Chondrocyte (in vitro differentiated cells): ENCODE measurements at regions not wholly inside any gene's neighbourhood (a gene's known extent, or its start where the extent isn't known, plus 50 kb on each side); places are given as distances from the start of the nearest gene placed in this dataset.
A peak's percentile ranks its signal among the peaks of the same experiment; 100 is the strongest.

Experiments used
- DNase-seq: peaks from one replicate; pipeline ENCODE4 v3.0.0; 2021; ENCODE audit warnings: mixed read lengths, low spot score
- H3K27ac Mint-ChIP-seq: one replicate; pipeline ENCODE4 v1.8.0; 2021; ENCODE audit warnings: mild to moderate bottlenecking, moderate library complexity, mixed read lengths; ENCODE audit not compliant: unreplicated experiment
- H3K27me3 Mint-ChIP-seq: 2 replicates; pipeline ENCODE4 v1.8.0; 2021; ENCODE audit warnings: low read depth, mixed read lengths
- H3K36me3 Mint-ChIP-seq: 2 replicates; pipeline ENCODE4 v1.8.0; 2021; ENCODE audit warnings: low read depth, mixed read lengths
- H3K4me1 Mint-ChIP-seq: 2 replicates; pipeline ENCODE4 v1.8.0; 2021; ENCODE audit warnings: low read depth, mild to moderate bottlenecking, mixed read lengths
- H3K4me3 Mint-ChIP-seq: one replicate; pipeline ENCODE4 v1.8.0; 2021; ENCODE audit warnings: mild to moderate bottlenecking, moderate library complexity, mixed read lengths; ENCODE audit not compliant: unreplicated experiment
- H3K9me3 Mint-ChIP-seq: 2 replicates; pipeline ENCODE4 v1.8.0; 2021; ENCODE audit warnings: low read depth, mixed read lengths
- CTCF ChIP-seq: fragments of 200-600 bp; sonication (generic); IDR thresholded peaks from 2 replicates; pipeline ENCODE4 v1.5.0; 2021; ENCODE audit warnings: antibody characterized with exemption, mild to moderate bottlenecking, moderate library complexity

- Mint-ChIP-seq H3K27ac (no peak overlapping the region), H3K4me3 (no peak overlapping the region), H3K4me1 (peaks cover 10% of the 10 kb centered on the region), H3K9me3 (no peaks in the 10 kb centered on the region), H3K27me3 (no peaks in the 10 kb centered on the region), H3K36me3 (peaks cover 2% of the 10 kb centered on the region)
- no peak for DNase-seq
- no peak for TF ChIP-seq CTCF
Measured at GRCh38 chr4:123672987-123673386, 276.4 kb downstream of the SPRY1 start.

GRCh38 chr4:123673971-123674370 is 277.4 kb downstream of the SPRY1 start:
- Mint-ChIP-seq H3K4me1 (peaks cover 10% of the 10 kb centered on the region), H3K27me3 (no peaks in the 10 kb centered on the region), H3K9me3 (no peaks in the 10 kb centered on the region), H3K36me3 (peaks cover 2% of the 10 kb centered on the region), H3K4me3 (no peak overlapping the region), H3K27ac (no peak overlapping the region)
- TF ChIP-seq CTCF, result no peak
- DNase-seq, result no peak

GRCh38 chr4:123674762-123675465 is 278.3 kb downstream of the SPRY1 start:
- Mint-ChIP-seq H3K27ac (peak overlapping the region; percentile 91), H3K4me3 (no peak overlapping the region), H3K9me3 (no peaks in the 10 kb centered on the region), H3K4me1 (peaks cover 10% of the 10 kb centered on the region), H3K36me3 (peaks cover 2% of the 10 kb centered on the region), H3K27me3 (no peaks in the 10 kb centered on the region)
- no peak for TF ChIP-seq CTCF
- no peak for DNase-seq

GRCh38 chr4:123675567-123675966 is 279.0 kb downstream of the SPRY1 start:
- H3K9me3 Mint-ChIP-seq, result no peaks in the 10 kb centered on the region
- H3K4me1 Mint-ChIP-seq, result peaks cover 10% of the 10 kb centered on the region
- peak overlapping the region; percentile 91 for H3K27ac Mint-ChIP-seq
- no peak overlapping the region for H3K4me3 Mint-ChIP-seq
- DNase-seq, result no peak
- H3K36me3 Mint-ChIP-seq, result peaks cover 2% of the 10 kb centered on the region
- no peaks in the 10 kb centered on the region for H3K27me3 Mint-ChIP-seq
- TF ChIP-seq CTCF, result no peak

- Mint-ChIP-seq H3K27ac (no peak overlapping the region), H3K4me3 (no peak overlapping the region), H3K36me3 (peaks cover 2% of the 10 kb centered on the region), H3K4me1 (peaks cover 10% of the 10 kb centered on the region), H3K27me3 (no peaks in the 10 kb centered on the region), H3K9me3 (no peaks in the 10 kb centered on the region)
- no peak for DNase-seq
- TF ChIP-seq CTCF, result no peak
Measured at GRCh38 chr4:123676071-123676889, 279.7 kb downstream of the SPRY1 start.
